IMR-90 (cell line): ENCODE measurements at regions not wholly inside any gene's neighbourhood (a gene's known extent, or its start where the extent isn't known, plus 50 kb on each side); places are given as distances from the start of the nearest gene placed in this dataset.

ENCODE experiments used
- ATAC-seq: fragments of 200-7000 bp; cut with Tn5 transposase; 2 replicates; pipeline ENCODE4 v1.9.1; 2020; ENCODE audit warnings: low read depth, mild to moderate bottlenecking, moderate library complexity
- BruUV-seq: library from RNA; stranded (reverse); fragments of 400-500 nt; replicated peaks from 2 replicates; lab custom pipeline; 2021; lab: Mats Ljungman, UMichigan
- CTCF ChIA-PET: fragments of 300-600 bp; formaldehyde crosslinking; extraction: SDS; loops from one replicate; lab custom pipeline; 2021; ENCODE audit warnings: antibody characterized with exemption; lab: Yijun Ruan, JAX
- POLR2A ChIA-PET: fragments of 300-600 bp; sonication (Branson Sonifier 250); formaldehyde crosslinking; loops from one replicate; lab custom pipeline; 2022; ENCODE audit warnings: antibody characterized with exemption; ENCODE audit not compliant: unreplicated experiment; lab: Charles Lee
- DNase-seq: peaks from one replicate; pipeline ENCODE4 v3.0.0; 2013
- H2AFZ ChIP-seq: replicated peaks from 2 replicates; pipeline ENCODE3; 2013; ENCODE audit warnings: low read length, mild to moderate bottlenecking; ENCODE audit not compliant: poor library complexity
- H2AK5ac ChIP-seq: 2 replicates; pipeline ENCODE4 v1.6.1; 2013; ENCODE audit warnings: low read depth, low read length, inconsistent platforms
- H2AK9ac ChIP-seq: replicated peaks from 2 replicates; pipeline ENCODE3; 2013; ENCODE audit warnings: mild to moderate bottlenecking, low read depth, low read length, moderate library complexity; ENCODE audit not compliant: poor library complexity
- H2BK120ac ChIP-seq: 2 replicates; pipeline ENCODE4 v1.6.1; 2013; ENCODE audit warnings: low read depth, low read length, inconsistent platforms
- H2BK15ac ChIP-seq: 3 replicates; pipeline ENCODE4 v1.6.1; 2013; ENCODE audit warnings: low read depth, low read length, inconsistent platforms
- H2BK20ac ChIP-seq: 2 replicates; pipeline ENCODE4 v1.6.1; 2013; ENCODE audit warnings: low read depth, mild to moderate bottlenecking, inconsistent platforms, low read length, moderate library complexity
- H2BK5ac ChIP-seq: 2 replicates; pipeline ENCODE4 v1.6.1; 2013; ENCODE audit warnings: mild to moderate bottlenecking, low read depth, low read length, inconsistent platforms; ENCODE audit not compliant: poor library complexity, severe bottlenecking
- H3K14ac ChIP-seq: replicated peaks from 2 replicates; pipeline ENCODE4 v1.6.1; 2013; ENCODE audit warnings: low read depth, low read length, inconsistent platforms
- H3K18ac ChIP-seq: 2 replicates; pipeline ENCODE4 v1.6.1; 2013; ENCODE audit warnings: low read depth, low read length, control low read depth
- H3K23ac ChIP-seq: 2 replicates; pipeline ENCODE4 v1.6.1; 2013; ENCODE audit warnings: low read depth, low read length, inconsistent platforms
- H3K27ac ChIP-seq: 2 replicates; pipeline ENCODE4 v1.5.1; 2013; ENCODE audit warnings: mild to moderate bottlenecking, control low read depth, low read length; ENCODE audit not compliant: insufficient read depth
- H3K27me3 ChIP-seq: 2 replicates; pipeline ENCODE4 v1.6.1; 2013; ENCODE audit warnings: low read length; ENCODE audit not compliant: control insufficient read depth, insufficient read depth
- H3K36me3 ChIP-seq: 2 replicates; pipeline ENCODE4 v1.6.1; 2013; ENCODE audit warnings: low read length, mixed read lengths; ENCODE audit not compliant: control insufficient read depth, insufficient read depth
- H3K4ac ChIP-seq: 2 replicates; pipeline ENCODE4 v1.6.1; 2013; ENCODE audit warnings: low read depth, low read length, inconsistent platforms
- H3K4me1 ChIP-seq: 2 replicates; pipeline ENCODE4 v1.6.1; 2013; ENCODE audit warnings: low read length, mixed read lengths; ENCODE audit not compliant: control insufficient read depth, insufficient read depth
- H3K4me2 ChIP-seq: 2 replicates; pipeline ENCODE4 v1.6.1; 2013; ENCODE audit warnings: low read depth, mild to moderate bottlenecking, control low read depth, low read length, moderate library complexity
- H3K4me3 ChIP-seq: 2 replicates; pipeline ENCODE4 v1.5.1; 2013; ENCODE audit warnings: low read depth, mild to moderate bottlenecking, control low read depth, low read length, moderate library complexity; ENCODE audit not compliant: insufficient read depth
- H3K56ac ChIP-seq: 2 replicates; pipeline ENCODE4 v1.6.1; 2013; ENCODE audit warnings: low read length, inconsistent platforms; ENCODE audit not compliant: insufficient read depth; ENCODE audit errors: extremely low read depth
- H3K79me1 ChIP-seq, 2 experiments: 2 replicates each; pipeline ENCODE4 v1.6.1; 2013; ENCODE audit warnings: low read length in 2 of 2, inconsistent platforms in 1 of 2, low read depth in 1 of 2
- H3K9ac ChIP-seq: 2 replicates; pipeline ENCODE4 v1.6.1; 2013; ENCODE audit warnings: low read depth, low read length, control low read depth
- H3K9me1 ChIP-seq: 2 replicates; pipeline ENCODE4 v1.6.1; 2013; ENCODE audit warnings: low read length, inconsistent platforms; ENCODE audit not compliant: insufficient read depth
- H3K9me3 ChIP-seq: 2 replicates; pipeline ENCODE4 v1.6.1; 2013; ENCODE audit warnings: low read length; ENCODE audit not compliant: control insufficient read depth, insufficient read depth
- H4K20me1 ChIP-seq: 2 replicates; pipeline ENCODE4 v1.6.1; 2013; ENCODE audit warnings: low read length, inconsistent platforms; ENCODE audit not compliant: insufficient read depth
- H4K5ac ChIP-seq: 2 replicates; pipeline ENCODE4 v1.6.1; 2013; ENCODE audit warnings: mild to moderate bottlenecking, low read depth, low read length, control low read depth
- H4K8ac ChIP-seq, 2 experiments: 2 replicates each; pipeline ENCODE4 v1.6.1; 2013; ENCODE audit warnings: low read depth in 2 of 2, low read length in 2 of 2, control low read depth in 1 of 2, inconsistent platforms in 1 of 2
- H4K91ac ChIP-seq: 2 replicates; pipeline ENCODE4 v1.6.1; 2013; ENCODE audit warnings: low read depth, low read length, inconsistent platforms; ENCODE audit not compliant: insufficient read depth
- CEBPB ChIP-seq: IDR thresholded peaks from 2 replicates; pipeline ENCODE4 v1.6.1; 2012; ENCODE audit warnings: low read depth, low read length, improper control_type of control experiment
- FOS ChIP-seq: fragments of 150-350 bp; IDR thresholded peaks from 2 replicates; pipeline ENCODE4 v1.6.1; 2016; ENCODE audit warnings: low read depth, low read length
- MAZ ChIP-seq: IDR thresholded peaks from 2 replicates; pipeline ENCODE4 v1.6.1; 2012; ENCODE audit warnings: low read depth, mild to moderate bottlenecking, low read length, improper control_type of control experiment, moderate library complexity, borderline replicate concordance
- POLR2A ChIP-seq: IDR thresholded peaks from 2 replicates; pipeline ENCODE4 v1.6.1; 2012; ENCODE audit warnings: mild to moderate bottlenecking, low read depth, low read length
- RCOR1 ChIP-seq: IDR thresholded peaks from 2 replicates; pipeline ENCODE4 v1.6.1; 2012; ENCODE audit warnings: mild to moderate bottlenecking, low read length, improper control_type of control experiment; ENCODE audit not compliant: insufficient replicate concordance
- RFX5 ChIP-seq: IDR thresholded peaks from 2 replicates; pipeline ENCODE4 v1.8.0; 2012; ENCODE audit warnings: low read depth, mild to moderate bottlenecking, low read length, moderate library complexity
- WGBS, 2 experiments: methylation state at CpG; one replicate each; pipeline versions ENCODE4 v1.1.5 to v1.1.7; 2013; ENCODE audit warnings: missing lambda C conversion rate in 2 of 2; ENCODE audit not compliant: insufficient read length in 1 of 2; ENCODE audit errors: extremely low coverage in 2 of 2; 5-methylcytosine and 5-hydroxymethylcytosine counted together
- dilution Hi-C: fragments of 300-500 bp; cut with HindIII; formaldehyde crosslinking; loops from one replicate; pipeline ENCODE4 v1.14.3; 2018; ENCODE audit warnings: low sequenced_read_pairs; ENCODE audit not compliant: unreplicated experiment
- in situ Hi-C: fragments of 300-500 bp; cut with MboI; formaldehyde crosslinking; loops from 3 replicates; pipeline ENCODE4 v1.14.3; 2019; ENCODE audit warnings: low sequenced_read_pairs, inconsistent platforms, mixed read lengths
- intact Hi-C: fragments of 100-400 bp; cut with micrococcal nuclease; formaldehyde crosslinking; loops from 2 replicates; pipeline ENCODE4 v1.10.0; 2022
- TF ChIP-seq, protein P1 (sequence below): conservative IDR thresholded peaks from 2 replicates; pipeline ENCODE4 v1.5.1; 2012; ENCODE audit warnings: mild to moderate bottlenecking, low read depth, low read length, improper control_type of control experiment

DNA sequence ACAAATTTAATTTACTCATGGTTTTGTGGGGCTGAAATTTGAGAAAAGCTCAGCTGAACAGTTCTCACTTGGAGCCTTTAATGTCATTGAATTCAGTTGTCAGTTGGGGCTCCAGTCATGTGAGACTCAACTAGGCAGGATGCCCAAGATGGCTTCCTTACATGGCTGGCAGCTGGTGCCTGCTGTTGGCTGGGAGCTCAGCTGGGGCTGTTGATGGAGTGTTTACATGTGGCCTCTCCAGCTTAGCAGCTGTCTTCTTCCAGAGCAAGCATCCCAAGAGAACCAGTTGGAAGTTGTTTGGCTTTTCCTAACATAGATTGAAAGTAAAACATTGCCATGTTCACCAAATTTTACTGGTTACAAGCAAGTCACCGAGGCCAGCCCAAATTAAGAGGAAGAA lies 81.8 kb upstream of the KCNA3 start:
- H3K9me1 ChIP-seq: no peaks in the 10 kb centered on the region
- no peak overlapping the region for H2BK15ac ChIP-seq
- no peak overlapping the region for H2BK5ac ChIP-seq
- H3K56ac ChIP-seq: no peak overlapping the region
- ChIA-PET POLR2A (no interaction called here), CTCF (no interaction called here)
- H2AFZ ChIP-seq: no peak overlapping the region
- H2BK20ac ChIP-seq: no peak overlapping the region
- no peak overlapping the region for H3K18ac ChIP-seq
- no peaks in the 10 kb centered on the region for H3K9me3 ChIP-seq
- no peak overlapping the region for H3K4me2 ChIP-seq
- intact Hi-C loops (no loop called here), dilution Hi-C loops (no loop called here), in situ Hi-C loops (no loop called here)
- no peak overlapping the region for H3K4ac ChIP-seq
- BruUV-seq: no TSS peak
- H3K4me3 ChIP-seq: no peak overlapping the region
- H3K79me1 ChIP-seq: no peaks in the 10 kb centered on the region
- no peak overlapping the region for H2BK120ac ChIP-seq
- ATAC-seq (no peak), DNase-seq (no peak)
- H4K20me1 ChIP-seq: no peaks in the 10 kb centered on the region
- no peak overlapping the region for H4K91ac ChIP-seq
- H3K23ac ChIP-seq: no peak overlapping the region
- TF ChIP-seq RCOR1 (no peak), CEBPB (no peak), FOS (no peak), RFX5 (no peak), POLR2A (no peak), MAZ (no peak)
- TF ChIP-seq, protein P1, sequence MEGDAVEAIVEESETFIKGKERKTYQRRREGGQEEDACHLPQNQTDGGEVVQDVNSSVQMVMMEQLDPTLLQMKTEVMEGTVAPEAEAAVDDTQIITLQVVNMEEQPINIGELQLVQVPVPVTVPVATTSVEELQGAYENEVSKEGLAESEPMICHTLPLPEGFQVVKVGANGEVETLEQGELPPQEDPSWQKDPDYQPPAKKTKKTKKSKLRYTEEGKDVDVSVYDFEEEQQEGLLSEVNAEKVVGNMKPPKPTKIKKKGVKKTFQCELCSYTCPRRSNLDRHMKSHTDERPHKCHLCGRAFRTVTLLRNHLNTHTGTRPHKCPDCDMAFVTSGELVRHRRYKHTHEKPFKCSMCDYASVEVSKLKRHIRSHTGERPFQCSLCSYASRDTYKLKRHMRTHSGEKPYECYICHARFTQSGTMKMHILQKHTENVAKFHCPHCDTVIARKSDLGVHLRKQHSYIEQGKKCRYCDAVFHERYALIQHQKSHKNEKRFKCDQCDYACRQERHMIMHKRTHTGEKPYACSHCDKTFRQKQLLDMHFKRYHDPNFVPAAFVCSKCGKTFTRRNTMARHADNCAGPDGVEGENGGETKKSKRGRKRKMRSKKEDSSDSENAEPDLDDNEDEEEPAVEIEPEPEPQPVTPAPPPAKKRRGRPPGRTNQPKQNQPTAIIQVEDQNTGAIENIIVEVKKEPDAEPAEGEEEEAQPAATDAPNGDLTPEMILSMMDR: no peak
- H2AK9ac ChIP-seq: no peak overlapping the region
- H3K27ac ChIP-seq: no peak overlapping the region
- H3K27me3 ChIP-seq: peaks cover 6% of the 10 kb centered on the region; the same call in 1 of the 2 replicates
- H4K5ac ChIP-seq: no peak overlapping the region
- no peak overlapping the region for H3K9ac ChIP-seq
- no peak overlapping the region for H3K14ac ChIP-seq
- H2AK5ac ChIP-seq: no peak overlapping the region
- no peaks in the 10 kb centered on the region for H3K36me3 ChIP-seq
- H3K4me1 ChIP-seq: no peaks in the 10 kb centered on the region
- no peak overlapping the region for H4K8ac ChIP-seq
- WGBS, 2 experiments: no CpG with 5 or more reads among the region's 1 CpG
